ENCODE measurements at regions not wholly inside any gene's neighbourhood (a gene's known extent, or its start where the extent isn't known, plus 50 kb on each side); places are given as distances from the start of the nearest gene placed in this dataset.

GRCh38 chr1:96980448-96980847 lies 258.9 kb downstream of the PTBP2 start:
- TF ChIP-seq CTCF (conservative IDR thresholded peaks at IDR 0.05; ENCODE audit: low read length) = no peak
- DNase-seq (ENCODE audit: low read depth) = no peak
- H3K4me3 ChIP-seq (ENCODE audit: low read length) = no peak overlapping the region

- no peak overlapping the region for H3K4me3 ChIP-seq (ENCODE audit: low read length)
- DNase-seq (ENCODE audit: low read depth) = no peak
- TF ChIP-seq CTCF (conservative IDR thresholded peaks at IDR 0.05; ENCODE audit: low read length) = no peak
These were observed 259.6 kb downstream of the PTBP2 start for GRCh38 chr1:96981181-96981580.

GRCh38 chr1:96982118-96982517 lies 260.5 kb downstream of the PTBP2 start:
- no peak overlapping the region for H3K4me3 ChIP-seq (ENCODE audit: low read length)
- DNase-seq (ENCODE audit: low read depth) = no peak
- TF ChIP-seq CTCF (conservative IDR thresholded peaks at IDR 0.05; ENCODE audit: low read length) = no peak

GRCh38 chr1:96983866-96984265 lies 262.3 kb downstream of the PTBP2 start:
- TF ChIP-seq CTCF (conservative IDR thresholded peaks at IDR 0.05; ENCODE audit: low read length) = no peak
- DNase-seq (ENCODE audit: low read depth) = no peak
- H3K4me3 ChIP-seq (ENCODE audit: low read length) = no peak overlapping the region

- TF ChIP-seq CTCF (conservative IDR thresholded peaks at IDR 0.05; ENCODE audit: low read length) = no peak
- no peak overlapping the region for H3K4me3 ChIP-seq (ENCODE audit: low read length)
- no peak for DNase-seq (ENCODE audit: low read depth)
These were observed 265.7 kb downstream of the PTBP2 start for GRCh38 chr1:96987186-96987703.

GRCh38 chr1:96989302-96989701 lies 267.7 kb downstream of the PTBP2 start:
- no peak overlapping the region for H3K4me3 ChIP-seq (ENCODE audit: low read length)
- no peak for DNase-seq (ENCODE audit: low read depth)
- no peak for TF ChIP-seq CTCF (conservative IDR thresholded peaks at IDR 0.05; ENCODE audit: low read length)

GRCh38 chr1:96990136-96990535 lies 268.6 kb downstream of the PTBP2 start:
- DNase-seq (ENCODE audit: low read depth) = no peak
- no peak for TF ChIP-seq CTCF (conservative IDR thresholded peaks at IDR 0.05; ENCODE audit: low read length)
- no peak overlapping the region for H3K4me3 ChIP-seq (ENCODE audit: low read length)

All from AG10803 (cell line).